ENCODE measurements at regions not wholly inside any gene's neighbourhood (a gene's known extent, or its start where the extent isn't known, plus 50 kb on each side); places are given as distances from the start of the nearest gene placed in this dataset.

DNA sequence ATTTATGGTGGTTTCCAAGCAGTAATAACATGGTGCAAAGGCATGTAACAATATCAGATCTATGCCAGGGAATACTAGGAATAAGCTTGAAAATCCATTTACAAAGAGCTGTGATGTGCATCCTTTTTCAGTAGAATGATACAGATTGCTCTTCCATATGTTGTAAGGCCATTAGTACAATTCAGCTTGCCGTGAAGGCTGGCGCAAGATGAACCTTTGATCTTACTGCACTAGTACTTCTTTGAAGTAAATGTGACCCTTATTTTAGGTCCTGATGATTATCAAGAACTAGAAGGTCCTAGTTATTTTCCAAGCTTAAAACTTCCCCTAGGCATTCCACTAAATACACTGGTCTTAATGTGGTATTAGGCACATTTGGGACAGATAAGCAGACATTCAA, 210.1 kb upstream of the CD96 start:
- Histone ChIP-seq H3K9me3 (ENCODE audit: low read depth) (no peaks in the 10 kb centered on the region), H3K4me3 (no peak overlapping the region), H3K4me1 (ENCODE audit: low read depth) (peaks cover 4% of the 10 kb centered on the region), H3K36me3 (no peaks in the 10 kb centered on the region), H3K27me3 (no peaks in the 10 kb centered on the region), H3K27ac (no peak overlapping the region)
- TF ChIP-seq, protein P1, sequence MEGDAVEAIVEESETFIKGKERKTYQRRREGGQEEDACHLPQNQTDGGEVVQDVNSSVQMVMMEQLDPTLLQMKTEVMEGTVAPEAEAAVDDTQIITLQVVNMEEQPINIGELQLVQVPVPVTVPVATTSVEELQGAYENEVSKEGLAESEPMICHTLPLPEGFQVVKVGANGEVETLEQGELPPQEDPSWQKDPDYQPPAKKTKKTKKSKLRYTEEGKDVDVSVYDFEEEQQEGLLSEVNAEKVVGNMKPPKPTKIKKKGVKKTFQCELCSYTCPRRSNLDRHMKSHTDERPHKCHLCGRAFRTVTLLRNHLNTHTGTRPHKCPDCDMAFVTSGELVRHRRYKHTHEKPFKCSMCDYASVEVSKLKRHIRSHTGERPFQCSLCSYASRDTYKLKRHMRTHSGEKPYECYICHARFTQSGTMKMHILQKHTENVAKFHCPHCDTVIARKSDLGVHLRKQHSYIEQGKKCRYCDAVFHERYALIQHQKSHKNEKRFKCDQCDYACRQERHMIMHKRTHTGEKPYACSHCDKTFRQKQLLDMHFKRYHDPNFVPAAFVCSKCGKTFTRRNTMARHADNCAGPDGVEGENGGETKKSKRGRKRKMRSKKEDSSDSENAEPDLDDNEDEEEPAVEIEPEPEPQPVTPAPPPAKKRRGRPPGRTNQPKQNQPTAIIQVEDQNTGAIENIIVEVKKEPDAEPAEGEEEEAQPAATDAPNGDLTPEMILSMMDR (IDR thresholded peaks at IDR 0.05; ENCODE audit: low read depth, low read length), result no peak
- no peak for DNase-seq (ENCODE audit: low read depth in 1 of 2, low spot score in 1 of 2)

DNA sequence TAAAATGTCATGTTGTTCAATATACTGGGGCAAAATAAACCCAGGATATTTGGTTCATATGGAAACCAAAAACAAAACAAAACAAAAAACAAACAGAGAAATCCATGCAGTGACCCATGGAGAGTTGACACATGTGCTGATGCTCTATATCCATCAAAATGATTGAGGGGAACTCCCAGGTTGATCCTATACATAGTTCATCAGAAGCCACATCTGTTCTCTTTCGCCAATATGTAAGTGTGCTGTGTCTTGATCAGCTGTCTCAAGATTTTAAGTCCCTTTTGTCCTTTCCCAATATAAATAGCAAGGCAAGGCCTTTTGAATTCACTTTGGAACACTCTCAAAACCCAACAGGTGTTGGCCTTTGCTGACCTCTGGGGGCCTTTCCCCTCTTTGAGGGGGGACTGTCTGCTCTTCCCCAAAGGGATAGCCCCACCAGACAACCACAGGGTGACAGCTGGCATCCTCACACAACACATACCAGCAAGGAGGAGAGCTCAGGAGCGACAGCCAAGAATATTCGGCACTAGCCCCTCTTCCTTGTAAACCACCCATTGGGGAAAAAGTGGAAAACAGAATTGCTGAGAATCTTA, 209.4 kb upstream of the CD96 start:
- Histone ChIP-seq H3K27ac (no peak overlapping the region), H3K4me3 (no peak overlapping the region), H3K9me3 (ENCODE audit: low read depth) (no peaks in the 10 kb centered on the region), H3K27me3 (no peaks in the 10 kb centered on the region), H3K4me1 (ENCODE audit: low read depth) (peaks cover 4% of the 10 kb centered on the region), H3K36me3 (no peaks in the 10 kb centered on the region)
- TF ChIP-seq, protein P1 (IDR thresholded peaks at IDR 0.05; ENCODE audit: low read depth, low read length), result no peak
- no peak for DNase-seq (ENCODE audit: low read depth in 1 of 2, low spot score in 1 of 2)

DNA sequence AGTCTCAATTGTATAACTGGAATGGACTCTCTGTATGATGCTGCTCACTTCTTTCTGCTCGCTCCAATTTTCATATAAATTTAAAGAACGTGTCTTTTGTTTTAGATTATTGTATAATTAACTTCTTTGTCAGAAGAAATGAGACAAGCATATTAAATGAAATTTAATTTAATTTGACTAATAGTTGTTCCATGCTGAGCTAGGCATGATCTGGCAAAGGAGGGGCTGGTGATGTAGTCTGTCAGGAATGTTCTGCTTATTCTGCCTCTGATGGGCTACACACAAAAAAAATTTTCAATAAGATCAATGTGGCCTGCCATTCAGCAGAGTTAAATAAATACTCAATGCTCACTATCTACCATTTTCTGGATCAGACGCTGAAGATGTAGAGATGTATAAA, 208.4 kb upstream of the CD96 start:
- no peak overlapping the region for H3K4me3 ChIP-seq
- TF ChIP-seq, protein P1 (IDR thresholded peaks at IDR 0.05; ENCODE audit: low read depth, low read length), result no peak
- peaks cover 4% of the 10 kb centered on the region for H3K4me1 ChIP-seq (ENCODE audit: low read depth)
- H3K27ac ChIP-seq, result no peak overlapping the region
- no peak for DNase-seq (ENCODE audit: low read depth in 1 of 2, low spot score in 1 of 2)
- H3K36me3 ChIP-seq, result no peaks in the 10 kb centered on the region
- no peaks in the 10 kb centered on the region for H3K9me3 ChIP-seq (ENCODE audit: low read depth)
- H3K27me3 ChIP-seq, result no peaks in the 10 kb centered on the region

DNA sequence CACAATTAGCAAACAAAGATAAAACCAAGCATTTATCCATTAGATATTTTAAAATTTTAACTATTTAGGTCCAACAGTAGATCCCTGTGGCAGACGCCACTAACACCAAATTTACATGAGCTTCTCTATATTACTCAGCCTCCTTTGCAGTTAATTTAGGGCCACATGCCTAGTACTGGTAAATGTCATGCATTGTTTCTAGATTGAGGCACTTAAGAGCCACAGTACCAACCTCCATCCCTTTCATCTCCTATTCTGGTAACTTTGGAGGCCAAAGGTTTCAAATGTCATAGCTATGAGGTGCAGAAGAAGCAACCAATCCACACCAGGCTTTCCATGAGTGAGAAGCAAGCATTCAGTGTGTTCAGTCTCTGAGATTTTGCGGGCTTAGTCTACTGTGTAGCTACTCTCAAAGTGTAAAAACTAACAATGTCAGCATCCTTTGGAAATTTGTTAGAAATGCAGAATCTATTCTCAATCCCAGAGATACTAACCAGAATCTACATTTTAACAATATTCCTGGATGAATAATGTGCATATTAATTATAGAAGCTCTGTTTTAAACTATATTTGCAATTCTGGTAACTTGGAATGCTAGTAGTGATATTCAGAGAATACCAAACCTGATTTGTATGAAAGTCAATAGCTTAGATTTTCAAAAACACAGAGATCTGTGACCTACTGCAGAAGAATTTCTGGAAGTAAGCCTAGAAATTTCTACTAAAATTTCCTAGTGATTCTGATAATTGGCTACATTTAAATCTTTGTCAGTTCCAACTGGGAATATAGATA, 206.3 kb upstream of the CD96 start:
- H3K27ac ChIP-seq, result no peak overlapping the region
- H3K36me3 ChIP-seq, result no peaks in the 10 kb centered on the region
- peak in 1 of 2 donors; percentile 20 for DNase-seq (ENCODE audit: low read depth in 1 of 2, low spot score in 1 of 2)

DNA sequence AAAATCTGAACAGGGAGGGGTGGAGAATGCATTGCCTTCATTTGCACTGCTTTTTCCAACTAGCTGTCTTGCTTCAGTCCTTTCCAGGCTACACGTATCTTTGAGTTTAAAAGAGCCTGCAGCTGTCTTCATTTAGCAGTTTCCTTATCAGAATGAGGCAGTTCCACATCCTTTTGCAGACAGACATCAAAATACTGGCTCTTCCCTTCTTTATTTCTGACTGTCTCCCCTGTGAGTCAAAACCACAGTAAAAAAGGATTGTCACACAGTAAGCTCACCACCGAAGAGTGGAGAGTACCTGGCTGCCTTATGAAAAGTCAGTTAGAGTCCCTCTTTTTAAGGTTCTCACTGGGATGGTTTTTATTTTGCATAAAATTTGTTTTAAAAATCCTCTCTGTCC, 205.5 kb upstream of the CD96 start:
- H3K27ac ChIP-seq, result no peak overlapping the region
- peaks cover 4% of the 10 kb centered on the region for H3K4me1 ChIP-seq (ENCODE audit: low read depth)
- H3K4me3 ChIP-seq, result no peak overlapping the region
- H3K36me3 ChIP-seq, result no peaks in the 10 kb centered on the region
- no peaks in the 10 kb centered on the region for H3K9me3 ChIP-seq (ENCODE audit: low read depth)
- DNase-seq (ENCODE audit: low read depth in 1 of 2, low spot score in 1 of 2), result peak in 1 of 2 donors; percentile 17
- no peaks in the 10 kb centered on the region for H3K27me3 ChIP-seq
- TF ChIP-seq, protein P1 (IDR thresholded peaks at IDR 0.05; ENCODE audit: low read depth, low read length), result no peak

More for the DNA sequence above, 206.3 kb upstream of the CD96 start:
- no peak overlapping the region for H3K4me3 ChIP-seq
- TF ChIP-seq, protein P1 (IDR thresholded peaks at IDR 0.05; ENCODE audit: low read depth, low read length), result no peak
- no peaks in the 10 kb centered on the region for H3K27me3 ChIP-seq
- no peaks in the 10 kb centered on the region for H3K9me3 ChIP-seq (ENCODE audit: low read depth)
- H3K4me1 ChIP-seq (ENCODE audit: low read depth), result peaks cover 4% of the 10 kb centered on the region

Measured in cardiac muscle cell (in vitro differentiated cells and primary cell).